ENCODE measurements at regions not wholly inside any gene's neighbourhood (a gene's known extent, or its start where the extent isn't known, plus 50 kb on each side); places are given as distances from the start of the nearest gene placed in this dataset.
"Not testable (repeated sequence)": the region's sequence is repeated elsewhere in the genome, so short reads cannot be mapped to it uniquely, and the experiment has no call there.

DNA sequence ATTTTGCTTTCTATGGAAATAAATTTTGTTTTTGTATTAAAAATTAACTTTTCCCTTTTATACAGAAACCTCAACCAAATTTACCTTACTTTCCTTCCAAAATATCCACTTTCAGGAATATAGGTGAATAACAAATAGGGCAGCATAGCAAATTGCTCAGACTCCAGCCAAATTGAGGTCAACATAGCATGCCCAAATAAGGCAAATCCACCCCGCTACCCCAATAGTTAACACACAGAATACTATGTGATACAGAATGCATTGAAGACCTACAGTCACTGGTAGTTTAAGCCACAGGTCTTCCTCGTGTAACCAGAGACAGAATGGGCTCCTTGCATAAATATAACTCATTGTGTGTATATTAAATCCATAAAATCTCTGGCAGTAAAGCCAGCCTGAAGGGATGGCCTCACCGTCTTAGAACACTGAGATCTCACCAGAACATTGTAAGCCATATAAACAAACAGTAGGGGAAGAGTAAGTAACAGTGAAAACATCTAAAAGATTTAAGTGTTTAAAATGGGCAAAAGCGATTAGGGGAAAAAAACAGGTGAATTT, 72.2 kb downstream of the PMAIP1 start:
- Mint-ChIP-seq H3K27ac (no peak overlapping the region), H3K9me3 (no peaks in the 10 kb centered on the region), H3K4me1 (no peaks in the 10 kb centered on the region), H3K36me3 (ENCODE audit: low read depth) (no peaks in the 10 kb centered on the region), H3K27me3 (peaks cover 23% of the 10 kb centered on the region), H3K4me3 (no peak overlapping the region)
- ATAC-seq (replicated peaks), result no peak

DNA sequence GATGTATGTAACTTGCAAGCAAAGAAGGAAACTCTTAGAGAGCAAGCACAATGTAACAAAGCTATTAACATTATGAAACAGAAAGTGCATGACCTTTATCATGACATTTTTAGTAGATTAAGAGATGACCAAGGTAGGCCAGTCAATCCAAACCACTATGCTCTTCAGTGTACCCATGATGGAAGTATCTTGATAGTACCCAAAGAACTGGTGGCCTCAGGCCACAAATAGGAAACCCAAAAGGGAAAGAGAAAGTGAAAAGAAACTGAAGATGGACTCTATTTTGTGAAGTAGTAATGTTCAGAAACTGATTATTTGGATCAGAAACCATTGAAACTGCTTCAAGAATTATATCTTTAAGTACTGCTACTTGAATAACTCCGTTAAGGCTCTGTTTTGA, 71.3 kb downstream of the PMAIP1 start:
- not testable (repeated sequence) for H3K4me3 Mint-ChIP-seq; H3K4me1 Mint-ChIP-seq; H3K36me3 Mint-ChIP-seq (ENCODE audit: low read depth); H3K27ac Mint-ChIP-seq; H3K9me3 Mint-ChIP-seq
- ATAC-seq (replicated peaks), result peak; percentile 31
- H3K27me3 Mint-ChIP-seq, result peaks cover 24% of the 10 kb centered on the region

DNA sequence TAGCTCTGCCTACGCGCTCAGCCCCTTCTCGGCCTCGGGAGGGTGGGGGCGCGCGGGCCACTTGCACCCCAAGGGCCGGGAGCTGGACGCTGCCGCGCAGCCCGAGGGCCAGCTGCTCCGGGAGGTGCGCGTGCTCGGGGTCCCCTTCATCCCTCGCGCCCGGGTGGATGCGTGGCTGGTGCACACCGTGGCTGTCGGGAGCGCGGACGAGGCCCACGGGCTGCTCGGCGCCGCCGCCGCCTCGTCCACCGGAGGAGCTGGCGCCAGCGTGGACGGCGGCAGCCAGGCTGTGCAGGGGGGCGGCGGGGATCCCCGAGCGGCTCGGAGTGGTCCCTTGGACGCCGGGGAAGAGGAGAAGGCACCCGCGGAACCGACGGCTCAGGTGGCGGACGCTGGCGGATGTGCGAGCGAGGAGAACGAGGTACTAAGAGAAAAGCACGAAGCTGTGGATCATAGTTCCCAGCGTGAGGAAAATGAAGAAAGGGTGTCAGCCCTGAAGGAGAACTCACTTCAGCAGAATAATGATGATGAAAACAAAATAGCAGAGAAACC, 69.8 kb downstream of the PMAIP1 start:
- ATAC-seq (replicated peaks); H3K36me3 Mint-ChIP-seq (ENCODE audit: low read depth); H3K4me3 Mint-ChIP-seq; H3K9me3 Mint-ChIP-seq; H3K27ac Mint-ChIP-seq; H3K4me1 Mint-ChIP-seq: not testable (repeated sequence)
- peaks cover 34% of the 10 kb centered on the region for H3K27me3 Mint-ChIP-seq

DNA sequence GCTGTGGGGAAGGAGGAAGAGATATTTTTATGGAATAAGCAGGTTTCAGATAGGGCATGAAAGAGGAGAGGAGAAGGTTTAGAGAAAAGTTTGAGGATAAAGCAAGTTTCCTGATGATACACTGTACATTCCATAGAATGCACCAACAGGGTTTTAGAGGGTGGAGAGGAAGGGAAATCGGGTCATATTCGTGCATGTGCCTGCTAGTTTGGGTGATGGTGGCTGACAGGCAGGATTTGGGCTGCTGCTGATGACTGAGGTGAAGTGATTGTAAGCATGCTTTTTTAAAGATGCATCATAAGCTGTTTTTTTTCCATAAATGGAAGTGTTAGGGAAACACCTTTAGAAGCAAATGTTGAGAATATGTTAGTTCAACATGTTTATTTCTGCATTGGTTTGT, 68.8 kb downstream of the PMAIP1 start:
- Mint-ChIP-seq H3K4me1 (no peaks in the 10 kb centered on the region), H3K9me3 (no peaks in the 10 kb centered on the region)

DNA sequence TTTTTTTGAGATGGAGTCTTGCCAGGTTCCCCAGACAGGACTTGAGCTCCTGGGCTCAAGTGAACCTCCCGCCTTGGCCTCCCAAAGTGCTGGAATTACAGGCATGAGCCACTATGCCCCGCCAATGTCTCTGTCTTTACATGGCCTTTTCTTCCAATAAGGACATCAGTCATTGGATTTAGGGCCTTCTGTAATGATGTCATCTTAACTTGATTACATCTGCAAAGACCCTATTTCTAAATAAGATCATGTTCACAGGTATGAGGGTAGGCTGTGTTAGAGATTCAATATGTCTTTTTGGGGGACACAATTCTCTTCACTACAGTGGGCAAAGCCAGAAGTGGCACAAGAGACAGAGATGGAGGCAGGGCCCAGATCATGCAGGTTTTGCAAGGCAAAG, 68.1 kb downstream of the PMAIP1 start:
- H3K4me1 Mint-ChIP-seq, result no peaks in the 10 kb centered on the region
- H3K4me3 Mint-ChIP-seq, result no peak overlapping the region
- H3K36me3 Mint-ChIP-seq (ENCODE audit: low read depth), result no peaks in the 10 kb centered on the region
- no peaks in the 10 kb centered on the region for H3K9me3 Mint-ChIP-seq
- peaks cover 34% of the 10 kb centered on the region for H3K27me3 Mint-ChIP-seq
- H3K27ac Mint-ChIP-seq, result no peak overlapping the region
- ATAC-seq (replicated peaks), result no peak

More for the DNA sequence above, 68.8 kb downstream of the PMAIP1 start:
- ATAC-seq (replicated peaks), result no peak
- peaks cover 34% of the 10 kb centered on the region for H3K27me3 Mint-ChIP-seq
- no peaks in the 10 kb centered on the region for H3K36me3 Mint-ChIP-seq (ENCODE audit: low read depth)
- no peak overlapping the region for H3K4me3 Mint-ChIP-seq
- H3K27ac Mint-ChIP-seq, result no peak overlapping the region

DNA sequence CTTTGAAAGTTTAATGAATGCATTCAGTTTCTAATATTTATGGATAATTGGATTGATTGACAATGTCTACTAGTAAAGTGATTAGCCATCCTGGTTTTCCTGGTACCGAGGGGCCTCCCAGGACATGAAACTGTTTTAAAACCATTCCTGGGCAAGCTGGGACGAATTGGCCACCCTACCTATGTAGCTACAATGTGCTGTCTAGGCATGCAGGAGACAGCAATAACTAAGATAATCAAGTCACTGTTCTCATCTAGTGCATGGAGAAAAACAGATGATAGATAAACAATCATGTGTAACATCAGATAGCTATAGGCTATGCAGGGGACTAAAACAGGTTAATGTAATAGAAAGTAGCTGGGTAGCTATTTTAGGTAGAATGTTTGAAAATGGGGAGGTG, 67.1 kb downstream of the PMAIP1 start:
- Mint-ChIP-seq H3K4me1 (no peaks in the 10 kb centered on the region), H3K27ac (no peak overlapping the region), H3K36me3 (ENCODE audit: low read depth) (no peaks in the 10 kb centered on the region), H3K9me3 (no peaks in the 10 kb centered on the region), H3K4me3 (no peak overlapping the region), H3K27me3 (peaks cover 30% of the 10 kb centered on the region)
- no peak for ATAC-seq (replicated peaks)

DNA sequence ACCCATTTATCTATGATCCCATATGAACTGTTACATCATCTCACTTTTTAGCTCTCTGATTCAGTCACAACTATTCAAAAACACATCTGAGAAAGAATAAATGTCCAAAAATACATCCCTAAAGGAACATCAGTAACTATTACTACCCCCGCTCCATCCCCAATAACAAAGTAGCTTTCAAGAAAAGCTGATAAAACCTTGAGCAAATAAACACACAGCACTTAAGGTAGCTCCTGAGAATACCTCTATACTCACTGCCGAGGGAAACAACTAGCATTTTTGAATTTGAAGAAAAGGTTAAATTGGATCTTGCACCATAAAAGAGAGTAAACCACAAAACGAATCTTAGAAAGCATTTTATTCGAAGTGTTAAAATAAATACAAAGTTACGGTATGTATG, 63.4 kb downstream of the PMAIP1 start:
- Mint-ChIP-seq H3K27me3 (peaks cover 25% of the 10 kb centered on the region), H3K36me3 (ENCODE audit: low read depth) (no peaks in the 10 kb centered on the region), H3K4me3 (no peak overlapping the region), H3K27ac (no peak overlapping the region), H3K9me3 (no peaks in the 10 kb centered on the region), H3K4me1 (no peaks in the 10 kb centered on the region)
- no peak for ATAC-seq (replicated peaks)

DNA sequence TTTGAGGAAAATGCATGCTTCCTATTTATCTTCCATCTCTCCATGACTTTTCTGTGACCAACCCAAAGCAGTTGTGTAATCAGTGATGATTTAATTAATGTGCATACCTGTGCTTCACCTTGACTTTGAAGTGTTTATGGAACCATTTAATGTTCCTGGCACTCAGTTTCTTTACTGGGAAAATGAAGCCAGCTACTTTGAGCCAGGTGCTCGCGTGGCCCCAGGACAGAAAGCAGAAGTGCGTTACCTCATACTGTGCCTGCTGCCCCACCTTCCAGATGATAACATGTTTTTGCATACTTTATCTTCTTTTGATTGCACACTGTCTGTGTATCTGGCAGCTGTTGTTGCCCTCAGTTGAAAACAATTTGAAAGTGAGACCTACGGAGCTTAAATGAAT, 61.3 kb downstream of the PMAIP1 start:
- Mint-ChIP-seq H3K27ac (no peak overlapping the region), H3K36me3 (ENCODE audit: low read depth) (no peaks in the 10 kb centered on the region), H3K4me1 (no peaks in the 10 kb centered on the region), H3K9me3 (no peaks in the 10 kb centered on the region), H3K4me3 (no peak overlapping the region), H3K27me3 (peaks cover 22% of the 10 kb centered on the region)
- no peak for ATAC-seq (replicated peaks)

DNA sequence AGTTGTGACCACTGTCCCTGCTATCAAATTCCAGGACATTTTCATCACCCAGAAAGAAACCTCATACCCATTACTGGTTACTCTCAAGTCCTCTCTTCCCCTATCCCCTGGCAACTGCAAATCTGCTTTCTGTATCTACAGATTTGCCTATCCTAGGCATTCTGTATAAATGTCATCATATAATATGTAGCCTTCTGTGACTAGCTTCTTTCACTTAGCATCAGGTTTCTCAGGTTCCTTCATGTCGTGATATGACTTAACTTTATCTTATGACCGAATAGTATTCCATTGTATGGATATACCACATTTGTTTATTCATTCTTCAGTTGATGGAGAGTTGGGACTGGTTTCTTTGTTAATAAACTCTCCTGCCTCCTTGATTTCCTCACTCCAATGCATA, 60.5 kb downstream of the PMAIP1 start:
- Mint-ChIP-seq H3K27me3 (peaks cover 19% of the 10 kb centered on the region), H3K36me3 (ENCODE audit: low read depth) (no peaks in the 10 kb centered on the region), H3K4me3 (no peak overlapping the region), H3K27ac (peak overlapping the region; percentile 21), H3K4me1 (no peaks in the 10 kb centered on the region), H3K9me3 (no peaks in the 10 kb centered on the region)
- ATAC-seq (replicated peaks), result peak; percentile 24

DNA sequence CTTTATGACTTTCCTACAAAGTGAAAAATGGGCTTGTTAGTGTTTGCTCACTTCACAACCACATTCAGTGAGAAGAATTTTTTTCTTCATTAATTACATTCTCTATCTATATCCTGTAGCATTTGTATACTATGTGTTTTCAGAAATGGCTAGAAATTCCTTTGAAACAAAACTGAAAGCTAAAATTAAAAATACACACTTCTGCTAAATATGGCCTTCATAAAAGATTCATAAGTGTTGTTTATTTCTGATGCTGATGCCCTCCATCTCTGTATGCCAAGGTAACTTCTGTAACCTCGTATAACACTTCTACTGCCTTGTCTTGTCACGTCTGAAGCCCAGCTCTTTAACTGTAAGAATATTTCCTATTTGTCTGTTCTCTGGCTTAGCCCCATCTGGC, 59.8 kb downstream of the PMAIP1 start:
- Mint-ChIP-seq H3K27me3 (peaks cover 14% of the 10 kb centered on the region), H3K4me3 (no peak overlapping the region), H3K36me3 (ENCODE audit: low read depth) (no peaks in the 10 kb centered on the region), H3K27ac (peak overlapping the region; percentile 21), H3K9me3 (no peaks in the 10 kb centered on the region), H3K4me1 (no peaks in the 10 kb centered on the region)
- no peak for ATAC-seq (replicated peaks)

DNA sequence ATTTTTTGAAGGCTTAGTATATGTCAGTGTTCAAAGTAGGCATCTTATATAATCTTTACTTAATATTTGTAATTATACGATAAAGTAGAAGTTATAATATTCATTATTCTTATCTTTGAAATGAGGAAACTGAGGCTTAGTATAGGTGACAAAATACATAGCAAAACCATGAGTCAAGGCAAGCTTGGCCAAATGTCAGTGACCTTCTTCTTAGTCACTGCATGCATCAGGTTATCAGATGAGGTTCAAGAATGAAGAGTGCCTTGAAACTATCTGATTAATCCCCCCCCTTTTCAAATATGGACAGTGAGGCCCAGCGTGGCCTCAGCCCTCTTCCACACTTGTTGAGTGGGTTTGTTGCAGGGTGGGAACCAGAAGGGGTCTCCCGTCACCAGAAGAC, 59.3 kb downstream of the PMAIP1 start:
- H3K27me3 Mint-ChIP-seq, result peaks cover 14% of the 10 kb centered on the region
- no peaks in the 10 kb centered on the region for H3K9me3 Mint-ChIP-seq
- no peak overlapping the region for H3K4me3 Mint-ChIP-seq
- peak; percentile 89 for ATAC-seq (replicated peaks)
- H3K27ac Mint-ChIP-seq, result no peak overlapping the region
- H3K36me3 Mint-ChIP-seq (ENCODE audit: low read depth), result no peaks in the 10 kb centered on the region
- H3K4me1 Mint-ChIP-seq, result no peaks in the 10 kb centered on the region

DNA sequence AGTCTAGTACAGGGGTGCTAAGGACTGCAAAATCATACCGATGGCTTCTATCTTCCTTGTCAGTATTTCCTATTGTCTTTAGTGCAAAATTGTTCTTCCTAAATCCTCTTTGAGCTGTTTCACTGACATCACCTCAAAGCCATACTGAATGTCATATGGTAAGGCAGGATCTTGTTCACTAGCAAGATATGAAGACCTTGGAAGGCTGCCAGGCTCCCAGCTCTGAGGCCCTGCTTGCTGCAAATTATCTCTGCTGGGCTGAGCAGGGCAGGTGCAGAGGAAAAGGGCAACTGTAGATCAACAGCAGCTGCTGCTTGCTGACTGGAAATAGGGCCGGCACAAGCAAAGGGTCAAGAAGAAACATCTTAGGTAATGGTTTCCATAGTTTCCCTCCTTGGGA, 58.2 kb downstream of the PMAIP1 start:
- Mint-ChIP-seq H3K36me3 (ENCODE audit: low read depth) (no peaks in the 10 kb centered on the region), H3K9me3 (no peaks in the 10 kb centered on the region), H3K4me1 (no peaks in the 10 kb centered on the region), H3K27ac (no peak overlapping the region), H3K4me3 (no peak overlapping the region), H3K27me3 (peaks cover 14% of the 10 kb centered on the region)
- ATAC-seq (replicated peaks), result no peak

DNA sequence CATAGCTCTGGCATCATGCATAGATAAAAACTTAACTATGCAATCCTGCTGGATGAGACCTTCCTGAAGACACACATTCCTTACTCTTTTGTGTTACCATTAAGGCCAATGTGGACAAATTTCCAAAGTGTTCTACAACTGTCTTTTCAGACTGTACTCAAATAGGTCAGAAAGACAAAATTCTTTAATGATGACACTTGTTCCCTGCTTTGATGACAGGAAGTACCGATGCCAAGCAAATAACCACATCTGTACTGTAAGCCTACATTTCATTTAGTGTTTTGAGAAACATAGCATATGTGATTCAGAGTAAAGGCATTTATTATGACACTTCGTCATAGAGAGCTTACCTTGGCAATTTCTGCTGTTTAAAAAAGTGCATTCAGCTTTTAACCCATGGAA, 55.0 kb downstream of the PMAIP1 start:
- no peaks in the 10 kb centered on the region for H3K36me3 Mint-ChIP-seq (ENCODE audit: low read depth)
- no peaks in the 10 kb centered on the region for H3K9me3 Mint-ChIP-seq
- no peak for ATAC-seq (replicated peaks)
- H3K4me1 Mint-ChIP-seq, result no peaks in the 10 kb centered on the region
- H3K4me3 Mint-ChIP-seq, result no peak overlapping the region
- H3K27ac Mint-ChIP-seq, result no peak overlapping the region
- H3K27me3 Mint-ChIP-seq, result peaks cover 10% of the 10 kb centered on the region

DNA sequence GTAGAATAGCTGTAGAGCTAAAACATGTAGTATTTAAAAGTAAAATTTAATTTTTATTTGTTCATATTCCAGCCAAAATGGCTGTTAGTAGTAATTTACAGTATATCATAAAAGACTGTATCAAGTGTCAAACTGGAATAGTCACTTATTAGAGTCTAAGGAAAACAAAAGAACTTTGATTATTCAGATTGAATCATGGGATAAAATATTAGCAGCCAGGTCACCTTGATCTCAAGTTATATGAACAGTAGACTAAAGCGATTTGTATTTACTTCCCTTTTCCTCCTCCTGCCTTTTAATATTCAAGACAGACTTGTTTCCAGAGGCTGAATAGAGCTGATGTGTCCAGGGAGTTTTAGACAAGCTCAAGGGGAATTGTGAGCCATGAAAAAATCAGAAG, 54.4 kb downstream of the PMAIP1 start:
- Mint-ChIP-seq H3K9me3 (no peaks in the 10 kb centered on the region), H3K4me3 (no peak overlapping the region), H3K27ac (no peak overlapping the region), H3K4me1 (no peaks in the 10 kb centered on the region), H3K36me3 (ENCODE audit: low read depth) (no peaks in the 10 kb centered on the region), H3K27me3 (peaks cover 13% of the 10 kb centered on the region)
- no peak for ATAC-seq (replicated peaks)

Measured in activated T-helper 17 cell treated with anti-CD3 and anti-CD28 coated beads, Interleukin-2, amount 50 U/mL, for 72 hours (primary cell).